Mucosa of descending colon (tissue), 3 donors: ENCODE measurements at regions not wholly inside any gene's neighbourhood (a gene's known extent, or its start where the extent isn't known, plus 50 kb on each side); places are given as distances from the start of the nearest gene placed in this dataset.

Experiments
- ATAC-seq: fragments of 200-7000 bp; cut with Tn5 transposase; one replicate; pipeline ENCODE4 v1.9.1; 2020; ENCODE audit warnings: mild to moderate bottlenecking, moderate library complexity
- DNase-seq, 3 donors: peaks; one replicate each; pipeline ENCODE4 v3.0.0-alpha.2; 2020
- H3K36me3 ChIP-seq: fragments of 200-600 bp; one replicate; pipeline ENCODE4 v1.8.0; 2021; ENCODE audit warnings: low read depth, mild to moderate bottlenecking
- H3K4me1 ChIP-seq: fragments of 200-600 bp; one replicate; pipeline ENCODE4 v1.8.0; 2021; ENCODE audit warnings: low read depth, mild to moderate bottlenecking
- H3K4me3 ChIP-seq: fragments of 200-600 bp; one replicate; pipeline ENCODE4 v1.8.0; 2021; ENCODE audit warnings: mild to moderate bottlenecking
- H3K9me3 ChIP-seq: fragments of 200-600 bp; one replicate; pipeline ENCODE4 v1.8.0; 2021; ENCODE audit warnings: mild to moderate bottlenecking
- CTCF ChIP-seq: fragments of 200-600 bp; IDR thresholded peaks from one replicate; pipeline ENCODE4 v1.8.0; 2022; ENCODE audit warnings: antibody characterized with exemption, mild to moderate bottlenecking
- intact Hi-C, 2 donors: fragments of 100-400 bp; cut with DNase I in 1 of 2; cut with micrococcal nuclease in 1 of 2; formaldehyde crosslinking; loops; one replicate each; pipeline versions ENCODE4 v1.11.0 to v1.11.1; 2022; cut with DNase I, micrococcal nuclease
- donor health status: DM: no; HTN: no; CAD: no; lungs with moderate emphysema.
- donor health status: DM: no; HTN: no; CAD: no.
- donor health status: DM: no; HTN: yes; CAD: no.

- H3K9me3 ChIP-seq, result no peaks in the 10 kb centered on the region
- no peaks in the 10 kb centered on the region for H3K4me1 ChIP-seq
- intact Hi-C loops, result loop anchor here (2.0 to 5.0 kb wide), 2 partner anchors 325 to 330 kb away; no protein-coding TSS in a partner anchor
- ATAC-seq (no peak), DNase-seq (peak in 1 of 3 donors; percentile 7)
- no peaks in the 10 kb centered on the region for H3K36me3 ChIP-seq
- TF ChIP-seq CTCF, result no peak
- no peak overlapping the region for H3K4me3 ChIP-seq
Measured at GRCh38 chr9:87337335-87338087, 160.2 kb upstream of the DAPK1 start.

- ATAC-seq, result no peak
- no peak overlapping the region for H3K4me3 ChIP-seq
- H3K9me3 ChIP-seq, result no peaks in the 10 kb centered on the region
- H3K36me3 ChIP-seq, result no peaks in the 10 kb centered on the region
- intact Hi-C loops, result loop anchor here in 1 of 2 donors (5.0 kb wide), 1 partner anchor 329 kb away; no protein-coding TSS in a partner anchor
- TF ChIP-seq CTCF, result no peak
- no peak for DNase-seq
- H3K4me1 ChIP-seq, result no peaks in the 10 kb centered on the region
Measured at GRCh38 chr9:87338088-87338989, 159.3 kb upstream of the DAPK1 start.

- no peak for TF ChIP-seq CTCF
- Histone ChIP-seq H3K4me3 (no peak overlapping the region), H3K4me1 (no peaks in the 10 kb centered on the region), H3K9me3 (no peaks in the 10 kb centered on the region), H3K36me3 (no peaks in the 10 kb centered on the region)
- DNase-seq, result no peak
- intact Hi-C loops, result no loop called here
- ATAC-seq, result no peak
Measured at GRCh38 chr9:87340391-87340790, 157.3 kb upstream of the DAPK1 start.

GRCh38 chr9:87342743-87343142 is 154.9 kb upstream of the DAPK1 start:
- TF ChIP-seq CTCF, result no peak
- intact Hi-C loops, result no loop called here
- no peak for ATAC-seq
- Histone ChIP-seq H3K4me1 (no peaks in the 10 kb centered on the region), H3K9me3 (no peaks in the 10 kb centered on the region), H3K4me3 (no peak overlapping the region), H3K36me3 (no peaks in the 10 kb centered on the region)
- DNase-seq, result no peak

GRCh38 chr9:87343816-87344430 is 153.7 kb upstream of the DAPK1 start:
- no peaks in the 10 kb centered on the region for H3K4me1 ChIP-seq
- intact Hi-C loops, result no loop called here
- H3K9me3 ChIP-seq, result no peaks in the 10 kb centered on the region
- no peak for TF ChIP-seq CTCF
- no peak for ATAC-seq
- DNase-seq, result no peak
- H3K36me3 ChIP-seq, result no peaks in the 10 kb centered on the region
- no peak overlapping the region for H3K4me3 ChIP-seq
